HEK293T (cell line): ENCODE measurements at regions not wholly inside any gene's neighbourhood (a gene's known extent, or its start where the extent isn't known, plus 50 kb on each side); places are given as distances from the start of the nearest gene placed in this dataset.

Experiments
- CTCF ChIA-PET: fragments of 350-600 bp; formaldehyde crosslinking; extraction: SDS; loops from one replicate; lab custom pipeline; 2021; ENCODE audit warnings: antibody characterized with exemption, inconsistent platforms; lab: Yijun Ruan, JAX
- POLR2A ChIA-PET: fragments of 350-600 bp; formaldehyde crosslinking; extraction: SDS; loops from one replicate; lab custom pipeline; 2020; ENCODE audit warnings: antibody characterized with exemption, inconsistent platforms; lab: Yijun Ruan, JAX
- DNase-seq: peaks from one replicate; pipeline ENCODE4 v3.0.0; 2012; ENCODE audit warnings: mixed read lengths; ENCODE audit errors: extremely low spot score
- ARNT ChIP-seq: fragments of 450-650 bp; IDR thresholded peaks from 2 replicates; pipeline ENCODE4 v1.6.1; 2017; ENCODE audit warnings: mild to moderate bottlenecking
- BHLHE40 ChIP-seq: fragments of 450-650 bp; IDR thresholded peaks from 2 replicates; pipeline ENCODE4 v1.6.1; 2016; ENCODE audit warnings: mild to moderate bottlenecking, moderate library complexity, borderline replicate concordance
- CTBP1 ChIP-seq: fragments of 450-650 bp; IDR thresholded peaks from 2 replicates; pipeline ENCODE4 v1.6.1; 2016; ENCODE audit warnings: borderline replicate concordance
- ELF4 ChIP-seq: fragments of 450-650 bp; IDR thresholded peaks from 2 replicates; pipeline ENCODE4 v1.6.1; 2017; ENCODE audit warnings: antibody characterized with exemption
- FOXA1 ChIP-seq: fragments of 450-650 bp; IDR thresholded peaks from 2 replicates; pipeline ENCODE4 v1.6.1; 2016; ENCODE audit warnings: mild to moderate bottlenecking
- FOXK2 ChIP-seq: fragments of 450-650 bp; IDR thresholded peaks from 2 replicates; pipeline ENCODE4 v1.6.1; 2016; ENCODE audit warnings: mild to moderate bottlenecking
- FOXM1 ChIP-seq: fragments of 450-650 bp; IDR thresholded peaks from 2 replicates; pipeline ENCODE4 v1.6.1; 2017; ENCODE audit warnings: mild to moderate bottlenecking, borderline replicate concordance
- HDGF ChIP-seq: fragments of 450-650 bp; IDR thresholded peaks from 2 replicates; pipeline ENCODE4 v1.6.1; 2017; ENCODE audit warnings: antibody characterized with exemption, borderline replicate concordance
- L3MBTL2 ChIP-seq: fragments of 450-650 bp; conservative IDR thresholded peaks from 2 replicates; pipeline ENCODE4 v1.6.1; 2016; ENCODE audit warnings: mild to moderate bottlenecking
- LEF1 ChIP-seq: fragments of 450-650 bp; IDR thresholded peaks from 2 replicates; pipeline ENCODE4 v1.6.1; 2017; ENCODE audit warnings: mild to moderate bottlenecking, borderline replicate concordance
- NFRKB ChIP-seq: fragments of 450-650 bp; IDR thresholded peaks from 2 replicates; pipeline ENCODE4 v1.6.1; 2016; ENCODE audit warnings: mild to moderate bottlenecking, moderate library complexity
- SP1 ChIP-seq: fragments of 450-650 bp; IDR thresholded peaks from 2 replicates; pipeline ENCODE4 v1.6.1; 2017
- SUZ12 ChIP-seq: fragments of 450-650 bp; IDR thresholded peaks from 2 replicates; pipeline ENCODE4 v1.6.1; 2016; ENCODE audit warnings: mild to moderate bottlenecking
- TARDBP ChIP-seq: fragments of 450-650 bp; IDR thresholded peaks from 2 replicates; pipeline ENCODE4 v1.6.1; 2016
- ZNF384 ChIP-seq: fragments of 450-650 bp; IDR thresholded peaks from 2 replicates; pipeline ENCODE4 v1.6.1; 2016
- TF ChIP-seq, protein P1 (sequence below): fragments of 450-650 bp; IDR thresholded peaks from 2 replicates; pipeline ENCODE4 v1.6.1; 2016

DNA sequence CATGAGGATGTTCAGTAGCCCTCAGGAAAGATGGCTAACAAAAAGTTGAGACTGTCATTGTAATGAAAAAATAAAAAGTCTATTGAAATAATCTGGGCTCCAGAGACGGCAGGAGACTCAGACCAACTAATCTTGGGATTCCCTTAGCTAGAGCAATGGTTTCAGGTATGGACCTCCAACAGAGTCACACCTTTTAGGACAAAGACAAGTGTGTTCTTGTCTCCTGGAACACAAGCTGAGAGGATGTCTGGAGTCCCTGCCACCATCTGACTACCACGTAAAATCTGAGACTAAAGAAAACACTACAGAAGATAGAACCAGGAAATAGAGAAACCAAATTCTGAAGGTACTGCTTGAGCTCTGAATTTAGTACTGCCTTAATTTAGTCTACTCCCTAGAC, 103.3 kb upstream of the RBBP8 start:
- DNase-seq: no peak
- POLR2A ChIA-PET: no interaction called here
- CTCF ChIA-PET: interaction anchor here (0.6 kb wide), 1 partner anchor 10 kb away, joined by 3 read pairs; no protein-coding TSS in a partner anchor
- TF ChIP-seq SUZ12 (no peak), CTBP1 (no peak), SP1 (no peak), ELF4 (no peak), L3MBTL2 (no peak), LEF1 (no peak), BHLHE40 (no peak), NFRKB (no peak), TARDBP (no peak), FOXA1 (no peak), ARNT (no peak)
- TF ChIP-seq, protein P1, sequence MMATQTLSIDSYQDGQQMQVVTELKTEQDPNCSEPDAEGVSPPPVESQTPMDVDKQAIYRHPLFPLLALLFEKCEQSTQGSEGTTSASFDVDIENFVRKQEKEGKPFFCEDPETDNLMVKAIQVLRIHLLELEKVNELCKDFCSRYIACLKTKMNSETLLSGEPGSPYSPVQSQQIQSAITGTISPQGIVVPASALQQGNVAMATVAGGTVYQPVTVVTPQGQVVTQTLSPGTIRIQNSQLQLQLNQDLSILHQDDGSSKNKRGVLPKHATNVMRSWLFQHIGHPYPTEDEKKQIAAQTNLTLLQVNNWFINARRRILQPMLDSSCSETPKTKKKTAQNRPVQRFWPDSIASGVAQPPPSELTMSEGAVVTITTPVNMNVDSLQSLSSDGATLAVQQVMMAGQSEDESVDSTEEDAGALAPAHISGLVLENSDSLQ: no peak

DNA sequence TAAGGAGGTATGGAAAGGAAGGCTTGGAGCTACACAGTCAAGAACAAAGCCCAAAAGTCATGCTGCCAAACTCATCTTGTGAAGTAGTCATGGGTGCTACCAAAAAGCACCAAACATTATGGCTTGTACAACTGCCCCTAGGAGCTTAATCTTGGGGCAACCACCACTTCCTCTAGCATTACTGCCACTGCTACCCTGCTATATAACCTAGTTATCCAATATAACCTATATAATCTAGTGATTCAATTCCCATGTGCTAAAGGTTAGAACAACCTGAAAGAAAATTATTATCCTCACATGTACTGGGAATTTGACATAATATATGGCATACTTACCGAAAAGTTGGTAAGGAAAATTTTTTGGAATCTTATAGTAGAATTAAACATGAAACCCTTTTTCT, 102.6 kb upstream of the RBBP8 start:
- POLR2A ChIA-PET: no interaction called here
- CTCF ChIA-PET: no interaction called here
- no peak for TF ChIP-seq CTBP1
- no peak for TF ChIP-seq FOXK2
- TF ChIP-seq HDGF: no peak
- TF ChIP-seq ELF4: no peak
- no peak for TF ChIP-seq TARDBP
- TF ChIP-seq, protein P1: no peak
- no peak for TF ChIP-seq FOXA1
- no peak for TF ChIP-seq FOXM1
- TF ChIP-seq SUZ12: no peak
- TF ChIP-seq LEF1: no peak
- TF ChIP-seq ZNF384: no peak
- no peak for TF ChIP-seq NFRKB
- no peak for TF ChIP-seq SP1
- TF ChIP-seq L3MBTL2: no peak
- TF ChIP-seq ARNT: no peak
- no peak for TF ChIP-seq BHLHE40
- DNase-seq: no peak

DNA sequence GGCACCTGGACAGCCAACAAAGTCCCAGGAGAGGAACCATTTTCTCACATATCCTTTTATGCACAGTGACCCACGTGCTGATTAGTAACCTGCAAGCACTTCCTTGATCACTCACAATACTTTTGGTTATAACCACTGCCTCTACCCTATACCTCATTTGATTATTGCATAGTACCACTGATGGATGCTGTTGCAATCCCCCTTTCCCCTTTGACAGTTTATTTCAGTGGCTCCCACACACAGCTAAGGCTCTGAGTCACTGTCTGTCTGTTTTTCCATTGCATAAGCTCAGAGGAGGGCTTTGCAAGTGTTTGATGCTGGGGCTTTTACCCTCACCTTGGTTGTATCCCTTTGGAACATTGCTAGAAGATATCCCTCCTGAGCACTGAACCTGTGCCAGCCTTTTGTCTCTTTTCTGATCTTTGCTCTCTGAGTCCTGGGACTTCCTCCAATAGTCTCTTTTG, 101.7 kb upstream of the RBBP8 start:
- CTCF ChIA-PET: no interaction called here
- POLR2A ChIA-PET: no interaction called here

DNA sequence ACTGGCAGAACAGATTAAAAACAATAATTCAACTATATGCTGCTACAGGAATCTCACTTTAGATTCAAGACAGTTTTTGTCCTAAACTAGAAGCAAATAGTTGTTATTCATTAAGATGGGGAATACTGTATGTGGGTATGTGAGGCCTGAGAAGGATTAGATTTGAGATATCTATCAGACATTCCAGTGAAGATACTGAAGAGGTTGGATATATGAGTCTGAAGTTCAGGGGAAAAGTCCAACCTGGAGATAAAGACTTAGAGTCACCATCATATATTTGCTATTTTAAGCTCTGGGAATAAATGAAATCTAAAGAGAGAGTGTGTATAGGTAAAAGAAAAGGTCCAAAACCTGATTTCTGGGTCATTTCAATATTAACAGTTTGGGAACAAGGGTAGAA, 96.2 kb upstream of the RBBP8 start:
- no peak for DNase-seq
- ChIA-PET POLR2A (no interaction called here), CTCF (interaction anchor here (0.7 kb wide), 1 partner anchor 39 kb away, joined by 3 read pairs; no protein-coding TSS in a partner anchor)
- no peak for TF ChIP-seq SP1

More for the DNA sequence above, 101.7 kb upstream of the RBBP8 start:
- no peak for DNase-seq
- TF ChIP-seq LEF1 (no peak), SP1 (no peak), FOXA1 (no peak), CTBP1 (no peak), NFRKB (no peak), SUZ12 (no peak), BHLHE40 (no peak), ARNT (no peak), TARDBP (no peak), ZNF384 (no peak), HDGF (no peak), L3MBTL2 (no peak), ELF4 (no peak), FOXM1 (no peak)
- TF ChIP-seq, protein P1: no peak

DNA sequence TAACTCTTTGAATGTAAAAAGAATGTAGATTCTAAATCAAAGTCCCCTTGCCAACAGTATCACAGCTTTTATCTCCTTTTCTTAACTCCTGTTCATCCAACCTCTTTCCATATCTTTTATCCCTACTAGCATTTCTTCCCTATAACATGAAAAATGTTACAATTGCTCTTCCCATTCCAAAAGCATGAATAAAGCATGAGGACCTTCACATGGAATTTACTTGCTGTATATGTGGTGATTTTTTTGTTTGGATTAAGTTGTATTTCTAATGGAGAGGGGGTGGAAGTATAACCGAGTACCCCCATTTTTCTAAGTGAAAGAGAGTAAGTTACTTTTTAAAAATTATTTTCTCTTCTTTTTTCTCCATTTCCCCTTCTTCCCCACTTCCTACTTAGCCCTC, 94.9 kb upstream of the RBBP8 start:
- TF ChIP-seq SUZ12: no peak
- no peak for TF ChIP-seq TARDBP
- no peak for TF ChIP-seq ELF4
- TF ChIP-seq, protein P1: no peak
- no peak for TF ChIP-seq HDGF
- no peak for TF ChIP-seq SP1
- no peak for TF ChIP-seq LEF1
- no peak for TF ChIP-seq FOXM1
- no peak for TF ChIP-seq ZNF384
- no peak for TF ChIP-seq BHLHE40
- no peak for TF ChIP-seq L3MBTL2
- TF ChIP-seq NFRKB: no peak
- TF ChIP-seq ARNT: no peak
- DNase-seq: no peak
- CTCF ChIA-PET: interaction anchor here (0.6 to 1.2 kb wide), 2 partner anchors 39 to 415 kb away, joined by 3 read pairs; no protein-coding TSS in a partner anchor
- POLR2A ChIA-PET: interaction anchor here (2.2 kb wide), 1 partner anchor 95 kb away, joined by 7 read pairs; the partner anchor contains the start of gene RBBP8
